Non-pigmented ciliary epithelial cell (primary cell): ENCODE measurements at regions not wholly inside any gene's neighbourhood (a gene's known extent, or its start where the extent isn't known, plus 50 kb on each side); places are given as distances from the start of the nearest gene placed in this dataset.

Source experiments
- DNase-seq: peaks from one replicate; pipeline ENCODE4 v3.0.0-alpha.2; 2010; ENCODE audit warnings: low read depth

DNA sequence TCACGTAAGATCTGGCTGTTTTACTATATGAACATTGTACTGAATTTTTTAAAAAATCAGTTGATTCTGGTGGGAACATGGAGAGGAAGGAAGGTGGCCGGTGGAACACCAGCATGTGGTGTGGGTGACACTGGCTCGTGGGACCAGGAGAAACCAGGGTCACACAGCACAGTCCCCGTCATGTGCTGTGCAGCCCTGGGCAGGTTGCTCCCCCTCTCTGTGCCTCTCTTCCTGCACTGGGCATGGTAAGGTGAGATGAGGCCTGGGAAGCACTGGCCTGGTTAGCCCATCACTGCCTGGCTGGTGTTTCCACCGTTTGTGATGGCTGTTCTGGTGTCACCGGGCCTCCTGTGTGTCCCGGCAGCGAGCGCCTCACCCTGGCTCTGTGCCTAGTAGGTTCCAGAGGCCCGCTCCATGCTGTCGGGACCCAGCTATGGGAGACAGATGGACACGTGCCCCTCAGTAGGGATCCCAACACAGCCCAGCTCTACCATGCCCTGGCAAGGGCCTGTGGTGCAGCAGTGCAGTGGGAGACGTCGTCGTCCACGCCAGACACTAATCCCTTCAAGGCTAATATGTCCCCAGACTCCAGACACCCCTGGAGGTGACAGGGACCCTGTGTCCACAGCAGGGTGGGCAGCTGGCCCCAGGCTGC, 88.2 kb upstream of the LINC01488 start:
- no peak for DNase-seq

DNA sequence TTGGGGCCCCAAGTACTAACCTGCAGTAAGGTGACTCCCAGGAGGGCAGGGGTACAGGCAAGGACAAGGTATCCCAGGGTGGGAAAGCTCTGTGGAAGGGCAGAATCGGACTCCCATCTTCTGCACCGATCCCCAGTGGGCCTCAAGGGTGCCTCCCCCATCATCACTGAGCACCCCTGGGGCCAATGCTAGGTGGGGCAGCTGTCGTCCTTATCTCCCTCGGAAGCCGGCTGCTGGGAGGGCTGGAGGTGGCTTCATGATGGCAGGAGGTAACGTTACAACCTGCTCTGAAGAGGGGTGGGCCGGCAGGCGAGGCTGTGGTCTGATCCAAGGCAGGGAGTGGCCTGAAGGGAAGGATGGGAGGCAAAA, 87.6 kb upstream of the LINC01488 start:
- DNase-seq: no peak

DNA sequence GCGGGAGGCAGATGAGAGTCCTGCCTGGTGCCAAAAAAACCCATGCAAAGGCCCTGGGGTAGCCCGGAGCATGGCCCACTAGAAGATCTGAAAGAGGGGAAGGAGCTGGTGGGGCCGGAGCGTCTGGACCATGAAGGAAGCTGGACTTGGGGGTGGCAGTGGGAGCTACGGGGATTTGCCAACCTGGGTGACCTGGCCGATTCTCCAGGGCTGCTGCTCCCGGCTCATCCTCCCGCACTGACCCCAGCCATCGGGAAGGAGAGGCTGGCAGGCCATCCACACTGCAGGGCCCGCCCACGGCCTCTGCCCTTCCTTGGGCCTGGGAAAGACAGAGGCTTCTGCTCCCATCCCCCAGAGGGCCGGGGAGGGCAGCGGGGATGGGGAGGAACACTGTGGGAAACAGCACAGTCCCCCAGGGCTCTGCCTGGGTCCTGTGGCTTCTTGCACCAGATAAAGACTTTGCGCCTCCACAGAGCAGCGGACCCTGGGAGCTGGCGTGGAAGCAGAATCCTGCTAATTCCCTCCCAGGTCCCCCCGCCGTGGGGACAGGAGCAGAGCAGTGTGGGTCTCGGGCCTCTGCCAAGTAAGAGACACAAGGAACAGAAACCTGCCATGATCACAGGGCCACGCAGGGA, 87.1 kb upstream of the LINC01488 start:
- no peak for DNase-seq

DNA sequence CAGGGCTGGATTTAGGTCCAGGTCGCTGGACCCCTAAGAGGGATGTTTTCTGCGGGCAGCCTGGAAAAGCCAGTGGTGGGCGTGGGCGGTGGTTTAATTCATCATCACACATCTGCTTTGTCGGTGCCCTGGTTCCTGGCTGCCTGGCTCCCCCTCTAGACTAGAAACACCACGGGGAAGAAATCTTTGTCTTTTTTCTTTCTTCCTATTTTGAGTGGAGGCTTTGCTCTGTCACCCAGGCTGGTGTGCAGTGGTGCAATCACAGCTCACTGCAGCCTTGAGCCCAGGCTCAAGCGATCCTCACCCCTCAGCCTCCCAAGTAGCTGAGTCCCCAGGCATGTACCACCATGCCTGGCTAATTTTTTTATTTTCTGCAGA, 86.6 kb upstream of the LINC01488 start:
- no peak for DNase-seq

DNA sequence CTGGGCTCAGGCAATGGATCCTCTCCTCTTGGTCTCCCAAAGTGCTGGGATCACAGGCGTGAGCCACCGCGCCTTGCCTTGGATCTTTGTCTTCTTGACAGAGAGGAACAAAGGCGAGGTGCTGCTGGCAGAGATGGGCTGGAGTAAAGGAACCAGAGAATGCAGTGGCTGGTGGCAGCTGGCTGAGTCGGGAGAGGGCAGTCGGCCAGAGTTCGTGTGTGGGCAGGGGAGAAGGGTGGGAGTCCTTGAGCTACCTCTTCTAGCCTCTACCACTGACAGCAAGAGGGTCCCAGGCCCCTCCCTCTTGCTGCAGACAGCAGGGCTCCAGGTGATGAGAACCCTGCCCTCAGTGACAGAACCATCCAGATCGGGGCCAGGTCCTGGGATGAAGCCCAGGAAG, 86.2 kb upstream of the LINC01488 start:
- DNase-seq: no peak

DNA sequence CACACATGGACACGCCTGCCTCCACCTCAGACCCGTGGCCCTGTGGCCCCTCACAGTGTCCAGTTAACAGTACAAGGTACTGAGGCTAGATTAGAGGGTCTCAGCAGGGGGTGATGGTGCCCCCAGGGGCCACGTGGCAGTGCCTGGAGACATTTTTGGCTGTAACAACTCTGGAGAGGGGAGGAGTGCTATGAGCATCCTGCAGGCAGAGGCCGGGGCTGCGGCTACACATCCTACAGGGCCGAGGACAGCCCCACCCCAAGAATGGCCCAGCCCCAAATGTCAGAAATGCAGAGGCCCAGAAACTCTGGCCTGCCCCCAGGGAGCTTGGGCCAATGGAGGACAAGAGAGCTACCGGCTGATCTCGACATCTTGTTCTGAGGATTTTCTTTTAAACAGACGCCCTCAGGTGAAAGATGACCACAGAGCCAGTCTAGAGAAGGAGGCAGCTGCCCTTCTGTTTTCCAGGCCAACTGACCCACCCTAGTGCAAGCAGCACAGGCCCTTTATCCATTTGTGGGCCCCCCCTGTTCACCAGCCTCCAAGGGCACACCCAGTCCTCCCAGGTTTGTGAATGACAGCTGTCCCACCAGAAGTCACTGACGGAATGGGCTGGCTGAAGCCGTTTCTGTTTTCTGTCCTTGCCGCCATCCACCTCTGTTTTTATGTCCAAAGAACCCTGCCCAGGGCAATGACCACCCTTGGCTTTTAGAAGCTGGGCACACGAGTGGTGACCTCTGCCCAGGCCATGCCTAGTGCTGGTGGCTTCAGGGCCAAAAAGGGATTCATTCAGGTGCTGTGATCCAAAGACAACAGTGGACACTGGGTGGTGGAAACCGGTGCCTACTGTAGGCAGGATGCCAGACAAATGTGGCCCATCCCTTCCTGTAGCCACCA, 85.2 kb upstream of the LINC01488 start:
- DNase-seq: no peak

DNA sequence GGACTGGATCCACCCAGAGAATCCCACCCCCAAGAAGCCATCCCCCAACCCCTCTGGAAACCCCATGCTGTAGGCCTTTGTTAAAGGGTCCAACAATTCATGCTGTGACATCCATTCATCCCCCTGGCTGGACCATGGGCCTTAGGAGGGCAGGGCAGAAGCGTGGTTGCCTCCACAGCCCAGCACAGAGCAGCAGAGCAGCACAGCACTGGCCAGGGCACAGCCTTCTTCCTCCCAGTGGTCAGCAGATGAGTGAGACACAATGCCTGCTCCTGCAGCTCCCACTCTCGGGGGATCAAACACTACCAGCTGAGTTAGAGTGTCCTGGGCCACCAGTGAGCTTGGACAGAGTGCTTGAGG, 84.5 kb upstream of the LINC01488 start:
- DNase-seq: no peak

DNA sequence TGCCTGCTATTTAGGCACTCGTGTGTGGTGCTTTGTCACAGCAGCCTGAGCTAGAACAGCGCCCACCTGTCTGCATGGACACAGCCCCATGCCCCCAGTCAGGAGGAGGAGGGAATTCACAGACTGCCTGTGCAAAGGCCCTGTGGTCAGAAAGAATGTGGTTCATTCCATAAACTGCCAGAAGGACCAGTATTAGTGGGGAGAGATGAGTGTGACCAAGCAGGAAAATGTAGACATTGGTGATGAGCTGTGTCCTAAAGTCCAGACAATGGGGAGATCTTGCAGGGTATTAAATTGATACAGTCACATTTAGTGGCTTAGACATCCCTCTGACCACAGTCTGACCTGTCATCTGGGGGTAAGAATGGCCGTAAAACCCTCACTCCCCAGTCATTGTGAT, 83.7 kb upstream of the LINC01488 start:
- DNase-seq: no peak

DNA sequence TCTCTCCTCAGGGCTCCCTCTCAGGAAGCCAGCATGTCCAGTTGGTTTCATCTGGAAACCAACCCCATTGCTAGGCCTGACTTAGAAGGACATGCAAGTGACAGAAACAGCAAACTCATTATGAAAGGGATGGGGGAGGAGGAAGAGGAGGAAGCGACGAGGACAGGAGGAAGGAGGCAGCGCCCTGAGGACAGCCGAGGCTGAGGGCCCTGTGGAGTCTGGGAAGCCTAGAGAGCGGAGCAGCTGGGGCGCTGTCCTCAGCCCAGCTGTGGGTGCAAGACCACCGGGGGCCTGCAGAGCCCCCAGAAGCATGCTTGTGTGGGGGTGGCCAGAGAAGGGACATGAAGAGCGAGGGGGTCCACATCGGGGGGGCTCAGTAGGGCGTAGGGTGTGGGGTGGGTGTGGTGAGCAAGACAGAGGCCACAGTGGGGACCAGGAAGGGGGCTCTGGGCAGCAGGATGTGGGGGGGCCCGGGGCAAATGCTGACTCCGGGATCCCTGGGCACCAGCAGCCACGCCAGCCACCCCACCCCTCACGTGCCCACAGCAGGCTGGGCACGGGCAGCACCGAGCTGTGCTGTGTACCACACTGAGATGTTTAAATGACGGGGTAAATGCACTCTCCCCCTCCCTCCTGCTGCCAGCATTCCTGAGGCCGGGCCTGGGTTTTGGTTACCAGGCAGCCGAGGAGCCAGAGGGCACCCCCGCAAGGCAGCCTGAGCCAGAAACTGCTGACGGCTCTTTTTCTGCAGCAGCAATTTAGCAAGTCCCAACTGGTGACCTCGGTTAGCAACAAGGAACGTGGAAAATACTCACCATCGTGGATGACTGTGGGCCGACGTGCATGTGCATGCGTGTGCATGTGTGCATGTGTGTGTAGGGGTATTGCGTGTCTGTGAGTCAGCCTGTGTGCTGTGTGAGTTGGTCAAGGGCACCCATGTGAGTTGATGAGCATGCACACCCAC, 82.7 kb upstream of the LINC01488 start:
- DNase-seq: no peak

DNA sequence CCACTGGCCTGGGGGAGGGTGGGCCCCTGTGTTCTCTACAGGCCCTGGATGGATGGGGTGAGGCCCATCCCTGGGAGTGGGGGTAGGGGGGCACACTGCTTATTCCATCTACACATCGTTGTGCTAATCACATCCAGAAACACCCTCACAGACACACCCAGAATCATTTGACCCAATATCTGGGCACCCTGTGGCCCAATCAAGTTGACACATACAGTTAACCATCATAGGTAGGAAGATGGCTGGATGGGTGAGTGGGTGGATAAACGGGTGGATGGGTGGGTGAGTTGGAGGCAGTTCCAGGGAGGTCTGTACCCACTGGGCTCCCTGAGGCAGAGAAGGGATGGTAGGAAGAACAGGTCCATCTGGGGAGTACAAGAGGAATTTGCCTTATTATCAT, 81.3 kb upstream of the LINC01488 start:
- DNase-seq: no peak

DNA sequence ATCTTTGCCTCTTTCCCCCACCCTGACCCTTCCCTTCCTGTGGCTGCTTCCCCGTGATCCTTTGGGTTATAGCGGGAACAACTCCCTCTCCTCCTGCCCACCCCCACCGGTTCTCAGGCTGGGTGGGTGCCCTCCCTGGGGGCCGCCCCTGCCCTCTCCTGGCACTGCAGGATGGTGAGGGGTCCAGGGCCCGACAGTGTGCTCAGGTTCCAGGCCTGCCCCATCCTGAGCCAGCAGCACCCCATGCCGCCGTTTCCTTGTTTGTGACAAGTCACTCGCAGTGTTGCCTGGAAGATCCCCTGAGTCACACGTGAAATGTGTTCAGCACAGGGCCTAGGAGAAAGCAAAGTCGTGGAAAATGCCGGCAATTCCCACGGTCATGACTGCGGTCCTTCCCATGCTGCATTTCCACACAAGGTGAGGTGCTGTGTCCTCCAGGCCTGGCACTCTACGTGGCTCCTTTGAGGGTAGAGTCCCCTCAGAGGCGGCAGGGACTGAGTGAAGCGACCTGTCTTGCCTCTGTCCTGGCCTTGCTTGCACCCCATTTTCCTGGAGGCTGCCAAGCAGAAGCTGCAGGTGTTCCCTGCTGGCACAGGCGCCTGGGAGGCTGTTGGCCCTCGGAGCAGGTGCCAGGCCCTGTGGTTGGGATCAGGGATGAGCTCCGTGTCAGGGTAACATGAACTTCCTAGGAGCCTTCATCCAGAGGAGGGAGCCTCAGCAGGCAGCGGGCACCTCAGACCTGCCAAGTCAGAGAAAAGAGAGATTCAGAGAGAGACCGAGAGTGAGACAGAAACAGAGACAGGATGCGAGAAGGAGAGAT, 80.5 kb upstream of the LINC01488 start:
- DNase-seq: no peak

DNA sequence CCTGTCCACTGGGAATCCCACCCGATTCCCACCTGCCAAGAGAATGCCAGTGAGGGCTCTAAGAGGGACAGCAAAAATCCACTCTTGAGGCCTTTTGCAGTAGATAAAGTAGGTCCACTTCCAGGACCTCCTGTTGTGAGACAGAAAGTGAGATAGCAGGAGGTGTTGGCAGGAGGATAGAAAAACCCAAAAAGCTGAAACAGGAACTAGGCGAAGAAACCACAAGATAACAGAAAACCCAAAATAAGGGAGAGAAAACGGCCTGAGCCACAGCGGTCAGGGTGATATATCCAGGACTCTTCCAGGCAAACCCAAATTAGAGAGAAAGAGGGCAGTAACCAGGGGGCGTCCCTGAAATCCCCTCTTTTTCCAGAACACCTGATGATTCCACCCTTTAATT, 79.7 kb upstream of the LINC01488 start:
- no peak for DNase-seq

DNA sequence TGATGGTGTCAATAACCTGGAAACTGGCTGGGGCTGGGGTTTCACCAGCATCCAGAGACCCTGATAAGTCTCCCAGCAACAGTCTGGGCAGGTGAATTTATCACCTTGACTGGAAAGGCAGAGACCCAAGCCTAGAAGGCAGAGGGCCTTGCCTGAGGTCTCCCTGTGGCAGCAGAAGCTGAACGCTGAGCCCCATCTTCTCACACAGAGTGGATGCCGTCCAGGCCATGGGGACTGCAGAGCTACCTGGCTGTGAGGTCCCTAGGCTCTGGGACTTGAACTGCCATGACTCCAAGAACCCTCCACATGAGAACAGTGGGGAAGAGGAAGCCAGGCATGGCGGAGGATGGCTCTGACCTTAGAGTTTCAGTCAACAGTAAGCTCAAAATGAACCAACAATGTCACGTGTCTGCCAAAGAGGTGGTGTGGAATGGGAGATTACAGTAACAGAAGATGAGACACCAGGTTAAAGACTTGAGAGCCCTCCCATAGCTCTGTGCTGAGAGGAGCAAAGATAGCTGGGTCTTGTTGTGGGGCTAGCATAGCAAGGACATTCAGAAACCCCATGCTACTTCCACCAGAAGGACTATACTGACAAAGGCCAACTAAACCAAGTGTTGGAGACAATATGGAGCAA, 79.1 kb upstream of the LINC01488 start:
- no peak for DNase-seq

DNA sequence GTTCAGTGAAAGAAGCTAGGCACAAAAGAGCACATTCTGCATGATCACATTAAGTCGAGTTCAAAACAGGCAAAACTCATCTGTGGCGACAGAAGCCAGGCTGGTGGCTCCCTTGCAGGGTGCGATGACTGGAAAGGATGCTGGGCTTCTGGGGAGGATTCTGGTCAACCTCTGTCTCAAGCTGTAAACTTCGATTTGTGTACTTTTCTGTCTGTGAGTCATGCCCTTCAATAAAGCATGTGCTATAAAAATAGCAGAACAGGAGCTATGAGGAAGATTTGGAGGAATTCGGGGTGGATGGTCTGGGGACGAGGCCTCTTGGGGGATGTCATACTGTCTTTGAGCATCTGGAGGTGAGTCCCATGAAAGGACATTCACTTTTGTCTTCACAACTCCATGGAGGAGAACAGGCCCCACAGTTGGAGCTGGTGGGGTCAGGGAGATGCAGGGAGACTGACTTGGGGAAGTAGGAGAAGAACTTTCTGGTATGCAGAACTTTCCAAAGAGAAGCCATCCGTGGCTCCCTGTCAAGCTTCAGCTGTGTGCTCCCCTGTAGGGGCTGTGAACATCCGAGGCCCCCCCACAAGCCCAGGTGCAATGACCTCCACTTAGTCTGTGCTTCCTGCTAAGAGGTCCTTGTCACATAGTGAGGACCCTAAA, 77.8 kb upstream of the LINC01488 start:
- DNase-seq: no peak

DNA sequence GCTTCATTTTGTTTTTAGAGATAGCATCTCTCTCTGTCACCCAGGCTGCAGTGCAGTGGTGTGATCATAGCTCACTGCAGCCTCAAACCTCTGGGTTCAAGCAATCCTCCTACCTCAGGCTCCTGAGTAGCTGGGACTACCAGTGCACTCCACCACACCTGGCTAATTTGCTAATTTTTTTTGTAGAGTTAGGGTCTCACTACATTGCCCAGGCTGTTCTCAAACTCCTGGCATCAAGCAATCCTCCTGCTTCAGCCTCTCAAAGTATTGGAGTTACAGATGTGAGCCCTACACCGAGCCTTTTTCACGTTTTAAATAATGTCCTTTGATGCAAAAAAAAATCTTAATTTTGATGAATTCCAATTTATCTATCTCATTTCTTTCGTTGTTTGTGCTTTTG, 75.4 kb upstream of the LINC01488 start:
- no peak for DNase-seq

DNA sequence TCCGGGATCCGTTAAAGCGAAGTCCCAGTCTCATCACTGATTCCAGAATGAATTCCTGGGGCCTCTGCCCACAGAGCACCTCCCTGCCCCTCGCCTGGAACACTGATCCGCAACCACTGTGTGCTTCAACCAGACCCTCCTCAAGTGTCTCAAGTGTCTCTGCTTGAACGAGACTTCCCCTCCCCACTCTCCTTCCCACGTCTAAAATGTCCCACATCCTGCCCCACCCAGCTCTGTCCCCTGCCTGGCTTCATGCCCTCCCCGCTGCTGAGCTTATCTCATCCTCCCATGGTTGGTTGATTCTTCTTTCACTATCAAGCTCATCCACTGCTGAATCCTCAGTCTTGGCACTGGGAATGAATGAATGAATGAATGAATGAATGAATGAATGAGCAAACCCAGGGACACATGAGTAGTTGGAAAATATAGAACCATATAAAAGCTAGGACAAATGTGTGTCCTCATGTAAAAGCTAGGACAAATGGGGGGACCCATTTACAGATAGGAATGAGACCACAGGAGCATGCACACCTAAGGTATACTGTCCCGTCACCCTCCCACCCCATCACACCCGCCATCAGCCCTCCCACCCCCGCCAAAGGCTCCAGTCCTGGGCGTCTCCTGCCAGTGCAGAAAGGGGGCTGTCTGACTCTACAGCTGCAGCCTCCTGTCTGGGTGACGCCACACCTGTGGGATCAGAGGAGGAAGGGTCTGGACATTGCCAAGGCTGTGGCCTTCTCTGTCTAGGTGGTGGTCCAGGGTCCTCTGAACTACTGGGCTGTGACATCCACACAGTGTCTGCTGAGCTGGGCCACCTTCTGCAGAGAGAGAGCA, 71.4 kb upstream of the LINC01488 start:
- DNase-seq: no peak

DNA sequence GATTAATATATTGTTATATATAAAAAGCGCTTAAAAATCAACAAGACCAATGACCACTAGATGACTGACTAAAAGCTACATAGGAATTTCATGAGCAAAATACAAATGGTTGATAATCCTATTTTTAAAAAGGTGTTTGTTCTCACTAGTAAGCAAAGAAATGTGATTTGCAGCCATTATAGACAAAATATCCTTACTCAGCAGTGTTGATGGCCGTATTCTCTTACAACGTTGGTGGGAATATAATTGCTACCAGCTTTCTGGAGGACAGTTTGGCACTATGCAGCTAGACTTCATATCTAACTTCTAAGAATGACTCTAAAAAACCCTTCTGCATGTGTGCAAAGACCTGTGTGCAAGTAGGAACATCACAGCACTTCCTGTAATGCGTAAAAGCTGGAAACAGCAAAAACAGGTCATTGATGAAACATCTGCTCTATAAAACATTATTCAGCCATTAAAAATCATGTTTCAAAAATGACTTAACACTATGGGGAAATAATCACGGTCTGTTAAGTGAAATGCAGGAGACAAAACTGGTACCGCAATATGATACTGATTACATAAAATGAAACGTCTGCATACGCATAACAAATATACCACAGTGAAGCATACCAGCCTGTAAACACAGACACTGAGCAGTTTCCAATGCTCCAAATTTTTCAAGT, 70.1 kb upstream of the LINC01488 start:
- no peak for DNase-seq

DNA sequence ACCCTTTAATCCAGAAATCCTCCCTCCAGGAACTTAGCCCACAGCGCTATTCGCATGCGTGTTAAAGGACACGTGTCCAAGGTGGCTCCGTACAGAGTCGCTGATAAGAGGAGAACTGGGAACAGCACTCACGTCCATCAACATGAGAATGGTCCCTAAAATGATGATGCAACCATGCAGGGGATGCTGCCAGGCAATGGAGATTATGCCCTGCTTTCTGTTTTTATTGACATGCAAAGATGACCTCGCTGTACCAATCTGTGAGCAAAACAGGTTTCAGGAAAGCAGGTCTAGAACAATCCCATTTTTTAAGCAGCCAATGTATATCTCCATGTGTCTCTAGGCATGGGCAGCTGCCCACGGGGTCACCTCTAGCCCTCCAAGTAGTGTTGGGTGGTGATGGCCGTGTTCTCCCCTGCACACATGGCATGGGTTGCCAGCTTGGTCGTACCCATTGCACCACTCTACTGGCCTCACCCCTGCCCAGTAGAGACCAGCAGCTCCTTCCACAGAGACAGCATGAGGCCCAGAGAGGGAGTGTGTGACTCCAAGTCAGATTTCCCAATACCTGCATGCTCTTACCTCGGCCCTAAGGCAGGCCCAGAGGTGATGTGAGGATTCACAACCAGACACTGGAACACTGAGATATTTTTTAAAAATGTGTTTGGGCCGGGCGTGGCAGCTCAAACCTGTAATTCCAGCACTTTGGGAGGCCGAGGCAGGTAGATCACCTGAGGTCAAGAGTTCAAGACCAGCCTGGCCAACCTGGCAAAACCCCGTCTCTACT, 68.3 kb upstream of the LINC01488 start:
- no peak for DNase-seq
